SIG-M5 treated with dmso at 0.1 percent for 504 hours (cell line): ENCODE measurements at regions not wholly inside any gene's neighbourhood (a gene's known extent, or its start where the extent isn't known, plus 50 kb on each side); places are given as distances from the start of the nearest gene placed in this dataset.

Source experiments
- DNase-seq: peaks from one replicate; lab custom pipeline; 2025; ENCODE audit not compliant: unreplicated experiment; lab: John Stamatoyannopoulos, UW

DNA sequence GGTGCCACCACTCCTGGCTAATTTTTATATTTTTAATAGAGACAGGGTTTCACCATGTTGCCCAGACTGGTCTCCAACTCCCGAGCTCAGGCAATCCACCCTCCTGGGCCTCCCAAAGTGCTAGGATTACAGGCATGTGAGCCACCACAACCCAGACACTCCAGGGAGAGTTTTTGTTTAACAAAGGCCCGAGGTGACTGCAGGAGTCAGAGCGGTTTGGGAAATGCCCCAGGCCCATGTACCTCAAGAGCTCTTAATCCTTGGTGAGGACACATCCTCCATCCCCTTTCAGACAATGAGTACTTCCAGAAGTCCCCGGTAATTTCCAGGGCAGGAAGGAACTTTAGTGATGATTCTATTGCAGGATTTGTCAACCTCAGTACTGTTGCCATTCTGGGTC is 176.0 kb downstream of the ESRRB start:
- DNase-seq, result no peak

DNA sequence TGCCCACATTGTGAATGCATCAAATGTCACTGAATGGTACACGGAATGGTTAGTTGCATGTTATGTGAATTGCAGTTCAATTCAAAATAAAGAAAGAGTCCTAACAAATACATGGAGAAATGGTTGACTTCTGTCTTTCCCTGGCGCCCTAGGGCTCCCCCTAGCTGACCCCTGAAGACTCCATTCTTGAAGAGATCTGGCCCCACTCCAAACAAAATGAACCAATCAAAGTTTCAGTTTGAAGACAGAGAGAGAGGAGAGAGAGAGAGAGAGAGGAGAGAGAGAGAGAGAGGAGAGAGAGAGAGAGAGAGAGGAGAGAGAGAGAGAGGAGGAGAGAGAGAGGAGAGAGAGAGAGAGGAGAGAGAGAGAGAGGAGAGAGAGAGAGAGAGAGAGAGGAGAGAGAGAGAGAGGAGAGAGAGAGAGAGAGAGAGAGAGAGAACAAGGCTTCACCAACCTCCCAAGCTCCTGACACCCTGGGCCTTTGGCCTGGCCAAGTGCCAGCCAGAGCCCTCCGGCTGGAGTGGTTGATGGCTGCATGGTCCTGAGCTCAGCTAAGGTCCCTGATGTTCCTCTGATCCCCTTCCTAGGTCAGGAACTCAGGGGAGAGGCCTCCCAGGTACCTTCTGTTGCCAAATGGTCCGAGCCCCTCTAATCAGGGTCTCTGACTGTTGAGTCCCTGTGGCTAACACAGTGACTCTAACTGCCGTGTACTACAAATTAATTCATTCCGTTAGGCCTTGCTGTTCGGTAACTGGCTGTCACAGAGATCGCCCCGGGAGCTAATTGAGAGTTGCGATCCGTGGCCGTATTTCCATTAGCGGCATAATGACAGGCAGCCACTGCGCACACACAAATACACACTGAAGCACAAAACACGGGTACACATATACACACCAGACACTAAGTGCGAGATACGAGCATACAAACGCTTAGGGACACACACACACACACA is 188.8 kb downstream of the ESRRB start:
- peak; percentile 4 for DNase-seq

DNA sequence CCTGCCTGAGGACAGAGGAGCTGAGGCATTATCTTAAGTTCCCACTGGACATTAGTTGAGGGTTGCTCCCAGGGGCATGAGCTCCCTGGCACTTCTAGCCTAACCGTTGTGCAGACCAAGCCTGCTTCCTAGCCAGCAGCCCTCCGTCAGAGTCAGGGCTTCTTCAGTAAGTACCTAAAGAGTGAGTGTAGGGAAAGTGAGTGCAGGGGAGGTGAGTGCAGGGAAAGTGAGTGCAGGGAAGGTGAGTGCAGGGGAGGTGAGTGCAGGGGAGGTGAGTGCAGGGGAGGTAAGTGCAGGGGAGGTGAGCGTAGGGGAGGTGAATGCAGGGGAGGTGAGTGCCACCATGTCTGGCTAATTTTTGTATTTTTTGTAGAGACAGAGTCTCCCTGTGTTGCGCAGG is 190.5 kb downstream of the ESRRB start:
- DNase-seq, result no peak

DNA sequence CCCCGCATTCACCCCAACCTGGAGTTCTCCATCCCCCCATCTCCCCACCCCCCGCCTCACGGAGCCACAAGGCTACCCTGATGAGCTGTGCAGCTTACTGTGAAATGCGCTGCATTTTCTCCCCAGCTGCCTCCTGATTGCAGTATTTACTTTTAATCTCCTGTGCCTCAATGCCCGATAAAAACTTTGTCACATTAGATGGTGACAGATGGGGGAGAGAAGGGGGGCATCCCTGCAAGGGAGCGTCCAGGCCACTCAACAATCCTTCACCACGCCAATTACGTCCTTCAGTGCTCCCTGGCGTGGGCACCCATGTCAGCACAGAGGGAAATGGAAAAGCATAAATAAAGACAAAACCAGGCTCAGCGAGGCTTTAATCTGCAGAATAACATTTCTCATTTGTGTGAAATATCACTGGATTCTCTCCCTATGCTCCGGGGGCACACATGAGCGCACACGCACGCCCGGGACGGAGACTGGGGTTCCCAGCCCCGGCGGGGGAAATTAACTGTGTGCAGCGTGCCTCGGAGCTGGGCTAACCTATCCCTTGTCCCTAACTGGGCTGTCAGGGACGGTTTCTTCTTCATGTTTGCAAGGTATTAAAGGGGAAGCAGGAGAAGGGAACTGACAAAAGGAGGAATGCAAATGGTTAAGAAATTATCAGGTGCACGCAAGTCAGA is 186.7 kb upstream of the VASH1 start:
- DNase-seq, result no peak

DNA sequence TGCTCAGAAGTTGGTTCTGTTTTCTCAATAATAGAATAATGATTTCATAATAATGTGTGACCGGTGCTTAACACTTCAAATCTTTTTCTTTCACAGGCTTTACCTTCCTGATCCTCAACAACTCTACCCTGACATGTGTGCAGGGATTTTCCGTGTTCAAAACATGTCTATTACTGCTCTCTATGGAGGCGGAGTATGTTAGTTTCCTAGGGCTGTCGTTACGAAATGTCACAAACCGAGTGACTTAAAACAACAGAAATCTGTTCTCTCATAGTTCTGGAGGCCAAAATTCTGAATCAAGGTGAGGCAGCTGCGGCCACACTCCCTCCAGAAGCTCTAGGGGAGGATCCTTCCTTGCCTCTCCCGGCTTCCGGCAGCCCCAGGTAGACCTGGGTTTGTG is 186.2 kb upstream of the VASH1 start:
- no peak for DNase-seq

DNA sequence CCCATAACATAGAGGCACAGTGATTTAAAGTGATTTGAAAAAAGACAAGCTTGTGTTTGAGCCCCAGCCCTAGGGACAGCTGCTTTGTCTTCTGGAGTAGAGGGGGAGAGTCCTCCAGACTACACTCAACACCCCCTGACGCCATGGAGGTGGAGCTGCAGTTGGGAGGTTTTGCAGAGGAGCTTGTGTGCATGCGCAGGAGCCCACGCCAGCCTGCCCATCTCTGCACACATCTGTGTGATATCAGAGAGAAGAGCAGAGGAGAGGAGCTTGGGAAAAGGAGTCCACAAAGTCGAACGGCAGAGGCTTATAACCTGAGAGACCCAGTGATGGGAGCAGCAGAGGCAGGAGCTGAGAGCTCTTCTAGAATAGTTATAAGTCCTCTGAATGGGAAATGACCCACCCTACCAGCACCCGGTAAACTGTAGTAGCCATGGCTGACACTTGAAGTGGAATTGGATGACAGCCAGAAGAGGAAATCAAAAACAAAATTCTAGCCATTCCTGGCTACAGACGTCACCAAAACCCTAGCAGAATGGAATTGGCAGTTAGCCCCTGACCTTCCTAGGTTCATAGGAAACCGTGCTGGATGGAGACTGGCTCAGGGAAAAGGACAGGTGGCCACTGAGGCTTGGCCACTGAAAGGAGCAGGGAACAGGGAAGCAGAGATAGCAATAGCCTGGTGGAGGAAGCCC is 185.1 kb upstream of the VASH1 start:
- DNase-seq, result no peak

DNA sequence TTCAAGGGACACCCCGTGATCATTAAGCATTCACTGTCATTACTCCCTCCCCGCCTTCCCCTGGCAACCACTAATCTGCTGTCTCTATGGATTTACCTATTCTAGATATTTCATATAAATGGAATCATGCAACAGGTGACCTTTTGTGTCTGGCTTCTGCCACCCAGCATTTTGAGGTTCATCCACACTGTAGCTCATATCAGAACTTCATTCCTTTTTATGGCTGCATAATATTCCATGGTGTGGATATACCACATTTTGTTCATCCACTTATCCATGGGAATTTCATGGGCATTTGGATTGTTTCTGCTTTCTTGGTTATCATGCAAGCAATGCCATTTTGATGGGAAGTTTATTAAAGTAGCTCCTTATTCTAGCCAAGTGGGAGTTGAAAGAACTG is 184.2 kb upstream of the VASH1 start:
- no peak for DNase-seq

DNA sequence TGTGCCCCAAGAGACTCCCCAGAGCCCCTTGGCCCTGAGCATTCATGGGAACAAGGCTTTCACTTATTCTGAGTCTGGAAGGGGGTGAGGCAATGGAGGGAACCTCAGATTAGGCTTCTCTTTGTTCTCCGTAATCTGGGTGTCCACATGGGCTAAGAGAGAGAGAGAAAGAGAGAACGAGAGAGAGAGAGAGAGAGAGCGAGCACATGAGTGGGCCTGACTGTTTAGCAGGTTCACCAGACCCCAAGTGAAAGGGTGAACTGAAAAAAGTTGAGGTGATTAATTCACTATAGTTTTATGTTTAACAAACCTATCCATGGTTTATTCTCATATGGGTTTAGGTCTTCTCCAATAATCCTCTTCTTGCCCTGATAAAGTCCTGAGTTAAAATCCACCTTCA is 183.4 kb upstream of the VASH1 start:
- no peak for DNase-seq

DNA sequence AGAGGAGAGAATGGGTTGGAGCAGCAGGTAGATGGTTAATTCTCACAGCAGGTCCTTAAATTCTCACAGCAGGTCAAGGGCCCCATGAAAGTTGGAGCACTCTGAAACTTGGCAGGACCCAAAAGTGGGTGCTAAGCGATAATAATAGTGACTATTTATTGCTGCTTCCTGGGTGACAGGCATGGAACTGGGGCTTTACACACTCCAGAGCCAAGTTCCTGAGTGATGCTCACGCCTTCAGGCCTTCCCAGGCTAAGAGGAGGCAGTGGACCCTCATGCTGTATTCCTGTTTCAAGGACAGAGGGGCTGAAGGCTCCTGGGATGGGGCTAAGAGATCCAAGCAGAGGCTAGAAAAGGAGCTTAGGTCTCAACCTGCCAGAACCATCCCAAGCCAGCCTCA is 180.9 kb upstream of the VASH1 start:
- DNase-seq, result no peak

DNA sequence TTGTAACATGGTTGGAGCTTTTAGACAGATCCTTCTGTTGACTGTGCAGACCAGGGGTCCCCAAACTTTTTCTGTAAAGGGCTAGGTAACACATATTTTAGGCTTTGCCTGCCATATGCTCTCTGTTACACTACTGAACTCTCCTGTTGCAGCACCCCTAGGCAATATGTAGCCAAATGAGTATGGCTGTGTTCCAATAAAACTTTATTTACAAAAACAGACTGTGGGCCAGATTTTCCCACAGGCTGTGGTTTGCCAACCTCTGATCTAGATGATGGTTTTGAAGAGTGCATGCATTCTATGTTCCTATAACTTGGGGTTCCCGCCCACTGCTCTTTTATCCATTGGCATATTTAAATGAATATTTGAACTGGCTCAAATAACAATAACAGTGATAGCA is 180.3 kb upstream of the VASH1 start:
- DNase-seq, result no peak

DNA sequence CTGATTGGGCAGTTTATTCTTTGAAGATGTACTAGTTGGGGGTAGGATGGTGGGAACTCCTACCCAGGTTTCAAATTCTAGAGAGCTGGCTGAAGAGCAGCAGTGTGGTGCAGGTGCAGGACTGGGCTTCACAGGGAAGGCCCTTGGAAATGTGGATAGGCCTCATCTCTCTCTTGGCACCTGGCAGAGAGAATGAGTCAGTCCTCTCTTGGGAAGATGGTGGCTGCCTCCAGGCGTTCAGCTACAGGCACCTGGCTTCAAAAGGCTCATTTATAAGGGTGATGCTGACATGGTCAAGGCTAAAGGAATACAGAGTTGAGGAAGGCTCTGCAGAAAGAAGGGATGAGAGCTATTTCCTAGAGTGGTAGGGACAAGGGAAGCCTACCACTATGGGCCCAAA is 179.7 kb upstream of the VASH1 start:
- DNase-seq, result no peak

DNA sequence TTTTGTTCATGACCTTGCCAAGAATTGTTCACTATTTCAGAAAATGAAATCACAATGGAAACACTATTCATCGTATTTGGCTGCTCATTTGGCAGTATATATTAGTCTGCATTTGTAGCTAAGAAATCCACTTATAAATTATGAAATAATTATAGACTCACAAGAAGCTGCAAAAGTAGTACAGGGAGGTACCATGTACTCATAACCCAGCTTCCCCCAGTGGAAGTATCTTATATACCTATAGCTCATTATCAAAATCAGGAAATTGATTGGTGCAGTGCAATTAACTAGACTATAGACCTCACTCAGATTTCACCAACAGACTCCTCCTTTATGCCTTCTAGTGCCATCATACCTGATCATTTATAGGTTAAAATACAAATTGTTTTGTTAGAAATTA is 178.8 kb upstream of the VASH1 start:
- no peak for DNase-seq

DNA sequence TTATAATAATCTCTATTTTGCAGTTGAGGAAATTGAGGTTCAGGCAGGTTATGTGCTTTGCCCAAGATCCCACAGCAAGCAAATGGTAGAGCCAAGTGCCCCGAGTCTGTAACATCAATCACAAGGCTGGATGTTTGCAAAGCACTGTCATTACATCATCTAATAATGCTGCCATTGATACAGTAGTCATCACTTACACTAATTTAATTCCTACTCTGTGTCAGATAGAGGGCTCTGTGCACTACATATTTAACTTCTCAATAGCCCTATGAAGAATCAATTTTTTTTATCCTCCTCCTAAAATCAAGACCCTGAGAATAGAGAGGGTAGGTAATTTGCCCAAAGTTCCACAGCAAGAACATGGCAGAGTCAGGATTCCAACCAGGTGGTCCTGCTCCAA is 178.1 kb upstream of the VASH1 start:
- no peak for DNase-seq

DNA sequence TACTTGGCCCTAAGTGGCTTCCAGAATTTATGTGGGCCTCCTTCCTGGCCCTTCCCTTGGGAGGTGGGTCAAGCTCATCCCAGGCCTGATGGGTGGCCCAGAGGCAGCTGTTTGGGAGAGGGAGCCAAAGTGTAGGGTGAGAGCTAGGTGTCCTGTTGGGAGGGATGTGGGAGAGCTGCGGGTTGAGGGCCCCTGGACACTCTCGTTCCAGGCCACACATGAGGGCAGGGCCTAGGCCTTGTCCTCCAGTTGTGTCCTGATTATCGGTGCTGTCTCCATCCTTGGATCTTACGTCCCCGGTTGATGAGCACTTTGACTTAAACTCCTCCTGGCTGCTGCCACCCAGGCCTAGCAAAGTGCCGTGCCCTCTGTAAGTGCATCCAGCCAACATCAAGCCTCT is 177.5 kb upstream of the VASH1 start:
- no peak for DNase-seq

DNA sequence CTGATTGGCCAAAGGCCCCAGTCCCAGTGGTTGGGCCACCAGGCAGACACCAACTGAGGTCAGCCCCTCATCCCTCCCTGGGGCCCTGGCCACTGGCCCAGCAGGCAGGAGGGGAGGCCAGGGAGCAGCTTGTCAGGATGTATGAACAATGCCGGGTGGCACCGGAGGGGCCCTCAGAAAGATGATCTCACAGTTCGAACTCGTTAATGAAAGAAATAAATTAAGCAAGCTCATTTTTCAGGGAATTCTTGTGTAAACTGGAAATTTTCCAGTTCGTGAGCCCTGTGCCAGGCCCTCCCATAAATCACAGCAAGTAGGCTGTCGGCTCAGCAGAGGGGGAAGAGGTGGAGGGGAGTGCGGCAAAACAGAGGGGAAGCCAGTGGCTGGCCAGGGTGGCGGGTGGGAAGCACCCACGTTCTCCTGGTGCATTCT is 177.0 kb upstream of the VASH1 start:
- DNase-seq, result no peak

DNA sequence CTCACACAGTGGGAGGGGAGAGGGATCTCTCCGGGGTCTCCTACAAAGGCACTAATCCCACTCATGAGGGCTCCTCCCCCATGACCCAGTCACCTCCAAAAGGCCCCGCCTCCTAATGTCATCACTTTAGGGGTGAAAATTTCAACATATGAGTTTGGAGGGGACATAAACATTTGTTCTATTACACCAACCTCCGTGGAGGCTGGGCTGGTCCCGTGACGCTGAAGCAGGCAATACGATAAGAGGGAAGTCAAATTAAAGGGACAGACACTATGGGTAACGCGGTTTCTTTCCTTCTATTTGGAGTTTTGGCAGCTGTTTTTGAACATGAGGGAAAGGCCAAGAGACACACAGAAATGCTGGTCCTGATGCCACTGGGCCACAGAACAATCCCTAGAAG is 175.7 kb upstream of the VASH1 start:
- peak; percentile 29 for DNase-seq

DNA sequence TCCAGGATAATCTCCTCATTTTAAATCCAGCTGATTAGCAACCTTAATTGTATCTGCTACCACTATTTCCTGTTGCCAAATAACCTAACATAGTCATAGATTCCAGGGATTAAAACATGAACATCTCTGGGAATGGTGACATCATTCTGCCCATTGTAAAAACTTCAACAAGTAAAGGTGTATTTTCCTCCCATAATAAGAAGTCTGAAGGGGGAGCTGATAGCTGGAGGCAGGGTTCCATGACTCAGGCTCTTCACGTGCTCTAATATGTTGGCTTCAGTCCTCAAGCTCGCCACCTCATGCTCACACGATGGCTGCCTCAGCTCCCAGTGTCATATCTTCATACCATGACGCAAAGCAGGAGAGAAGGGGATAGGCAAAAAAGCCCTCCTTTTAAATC is 172.0 kb upstream of the VASH1 start:
- no peak for DNase-seq

DNA sequence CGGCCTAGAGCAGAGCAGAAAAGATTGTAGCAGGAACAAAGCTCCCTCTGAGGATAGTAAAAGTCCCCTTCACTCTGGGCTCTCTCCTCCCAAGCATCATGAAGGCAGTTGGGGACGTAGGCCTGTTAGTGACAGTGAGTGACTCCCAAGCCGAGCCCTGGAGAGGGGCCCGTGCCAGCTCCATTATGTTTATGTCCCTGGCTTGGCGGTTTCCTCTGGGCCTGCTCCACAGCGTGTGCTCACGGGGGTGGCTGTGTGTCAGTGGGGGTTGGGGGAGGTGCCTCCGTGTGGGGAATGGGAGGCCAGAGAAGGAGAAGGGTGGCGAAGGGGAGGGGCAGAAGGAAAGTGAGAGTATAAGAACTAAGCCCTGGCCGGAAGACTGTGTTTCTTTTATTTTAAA is 170.0 kb upstream of the VASH1 start:
- DNase-seq, result no peak

DNA sequence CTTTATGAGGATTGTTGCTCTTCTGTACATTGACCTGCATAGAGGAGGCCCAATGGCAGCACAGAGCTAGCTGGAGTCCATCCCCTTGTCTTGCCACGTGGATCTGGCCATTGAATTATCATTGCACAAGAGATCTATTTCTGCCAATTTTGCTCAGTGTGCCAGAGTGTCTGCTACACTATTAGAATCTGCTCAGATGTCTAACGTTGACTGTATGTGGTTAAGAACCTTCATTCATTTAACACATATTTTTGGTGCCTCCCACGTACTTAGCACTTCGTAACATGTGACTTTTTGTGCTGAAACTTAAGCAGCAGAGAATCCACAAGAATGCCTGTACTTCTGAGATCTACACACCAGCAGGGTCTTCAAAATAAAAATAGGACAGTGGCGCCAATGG is 166.0 kb upstream of the VASH1 start:
- no peak for DNase-seq

DNA sequence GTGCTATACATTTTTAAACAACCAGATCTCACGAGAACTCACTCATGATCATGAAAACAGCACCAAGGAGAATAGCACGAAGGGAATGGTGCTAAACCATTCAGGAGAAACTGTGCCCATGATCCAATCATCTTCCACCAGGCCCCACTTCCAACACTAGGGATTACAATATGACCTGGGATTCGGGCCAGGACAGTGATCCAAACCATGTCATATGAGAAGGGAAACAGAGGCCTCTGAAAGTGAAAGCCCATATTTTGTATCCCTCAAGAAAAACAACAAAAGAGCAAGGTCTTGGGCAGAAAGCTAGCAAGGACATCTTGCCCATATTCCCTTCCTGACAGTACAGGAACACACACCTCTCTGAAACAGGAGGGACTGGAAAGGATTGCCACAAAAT is 163.9 kb upstream of the VASH1 start:
- DNase-seq, result no peak

DNA sequence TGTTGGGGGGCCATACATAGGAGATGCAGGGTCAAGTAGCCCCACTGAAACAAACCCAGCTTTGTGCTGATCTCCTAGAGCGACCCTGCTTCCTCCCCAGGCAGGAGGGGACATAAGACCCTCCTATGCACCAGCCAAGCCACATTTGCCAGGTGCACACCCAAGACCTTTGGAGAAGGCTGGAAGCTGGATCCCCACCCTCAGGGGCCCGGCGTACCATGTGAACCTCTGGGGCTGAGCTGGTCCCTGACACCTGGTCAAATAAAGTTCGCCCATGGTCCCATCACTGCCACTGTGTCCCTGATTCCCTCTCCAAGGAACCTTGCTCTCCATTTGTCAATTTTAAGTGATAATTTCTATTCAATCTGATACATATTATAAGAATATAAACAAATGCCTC is 162.1 kb upstream of the VASH1 start:
- DNase-seq, result no peak
